CD8-positive, alpha-beta memory T cell (primary cell): ENCODE measurements at regions not wholly inside any gene's neighbourhood (a gene's known extent, or its start where the extent isn't known, plus 50 kb on each side); places are given as distances from the start of the nearest gene placed in this dataset.

Experiments used
- CTCF ChIA-PET: fragments of 350-600 bp; sonication (Branson Sonifier 250); formaldehyde crosslinking; loops from one replicate; lab custom pipeline; 2021; ENCODE audit warnings: antibody characterized with exemption; lab: Charles Lee
- POLR2A ChIA-PET: fragments of 350-600 bp; sonication (Branson Sonifier 250); formaldehyde crosslinking; loops from one replicate; lab custom pipeline; 2021; ENCODE audit warnings: antibody characterized with exemption; lab: Charles Lee
- DNase-seq, 5 donors: peaks; one replicate each; pipeline versions ENCODE4 v3.0.0 to v3.0.0-alpha.2; 2020 to 2022; ENCODE audit warnings: mixed read lengths in 1 of 5
- H3K27ac ChIP-seq: one replicate; pipeline ENCODE4 v1.7.0; 2013; ENCODE audit warnings: low read depth, mild to moderate bottlenecking, low read length, moderate library complexity
- H3K27me3 ChIP-seq: 2 replicates; pipeline ENCODE4 v1.7.0; 2013; ENCODE audit warnings: low read length, mild to moderate bottlenecking; ENCODE audit not compliant: insufficient read depth, poor library complexity, severe bottlenecking
- H3K36me3 ChIP-seq: 2 replicates; pipeline ENCODE4 v1.7.0; 2013; ENCODE audit warnings: mild to moderate bottlenecking, low read length, moderate library complexity; ENCODE audit not compliant: insufficient read depth
- H3K4me1 ChIP-seq: 2 replicates; pipeline ENCODE4 v1.7.0; 2013; ENCODE audit warnings: mild to moderate bottlenecking, low read length, moderate library complexity; ENCODE audit not compliant: insufficient read depth
- H3K4me3 ChIP-seq: 2 replicates; pipeline ENCODE4 v1.7.0; 2013; ENCODE audit warnings: mild to moderate bottlenecking, low read length
- H3K9me3 ChIP-seq: 2 replicates; pipeline ENCODE4 v1.7.0; 2013; ENCODE audit warnings: mild to moderate bottlenecking, low read length
- H3K27ac Mint-ChIP-seq, 8 donors: one replicate each; pipeline ENCODE4 v1.8.0; 2020 to 2021; ENCODE audit warnings: mixed read lengths in 8 of 8, mild to moderate bottlenecking in 6 of 8, inconsistent platforms in 3 of 8, moderate library complexity in 3 of 8
- H3K27me3 Mint-ChIP-seq, 2 donors: one replicate each; pipeline ENCODE4 v1.8.0; 2020 to 2021; ENCODE audit warnings: mixed read lengths in 2 of 2, mild to moderate bottlenecking in 1 of 2, moderate library complexity in 1 of 2
- H3K36me3 Mint-ChIP-seq, 3 donors: one replicate each; pipeline ENCODE4 v1.8.0; 2020 to 2021; ENCODE audit warnings: mixed read lengths in 3 of 3, inconsistent platforms in 1 of 3, mild to moderate bottlenecking in 1 of 3
- H3K4me1 Mint-ChIP-seq, 3 donors: one replicate each; pipeline ENCODE4 v1.8.0; 2020 to 2021; ENCODE audit warnings: mixed read lengths in 3 of 3, inconsistent platforms in 1 of 3, mild to moderate bottlenecking in 1 of 3
- H3K4me3 Mint-ChIP-seq, 7 donors: one replicate each; pipeline ENCODE4 v1.8.0; 2020 to 2021; ENCODE audit warnings: mixed read lengths in 7 of 7, mild to moderate bottlenecking in 6 of 7, moderate library complexity in 4 of 7, inconsistent platforms in 2 of 7
- H3K9me3 Mint-ChIP-seq, 5 donors: one replicate each; pipeline ENCODE4 v1.8.0; 2020 to 2022; ENCODE audit warnings: mixed read lengths in 5 of 5, mild to moderate bottlenecking in 3 of 5, moderate library complexity in 2 of 5, inconsistent platforms in 1 of 5

GRCh38 chr6:140979642-140980091, 1153.1 kb upstream of the GJE1 start:
- no peaks in the 10 kb centered on the region for H3K36me3 Mint-ChIP-seq
- no peak overlapping the region for H3K27ac Mint-ChIP-seq
- no peaks in the 10 kb centered on the region for H3K27me3 Mint-ChIP-seq

GRCh38 chr6:140977403-140977802, 1155.3 kb upstream of the GJE1 start:
- H3K36me3 Mint-ChIP-seq, result no peaks in the 10 kb centered on the region
- ChIA-PET POLR2A (no interaction called here), CTCF (no interaction called here)
- no peaks in the 10 kb centered on the region for H3K4me1 Mint-ChIP-seq
- H3K36me3 ChIP-seq, result no peaks in the 10 kb centered on the region
- H3K27ac ChIP-seq, result no peak overlapping the region
- no peak overlapping the region for H3K27ac Mint-ChIP-seq
- H3K4me3 Mint-ChIP-seq, result no peak overlapping the region
- no peak for DNase-seq
- no peak overlapping the region for H3K4me3 ChIP-seq
- no peaks in the 10 kb centered on the region for H3K27me3 ChIP-seq
- H3K4me1 ChIP-seq, result no peaks in the 10 kb centered on the region
- H3K9me3 Mint-ChIP-seq, result no peaks in the 10 kb centered on the region
- H3K27me3 Mint-ChIP-seq, result no peaks in the 10 kb centered on the region
- H3K9me3 ChIP-seq, result no peaks in the 10 kb centered on the region

More at GRCh38 chr6:140979642-140980091, 1153.1 kb upstream of the GJE1 start:
- no peaks in the 10 kb centered on the region for H3K27me3 ChIP-seq
- H3K4me1 Mint-ChIP-seq, result no peaks in the 10 kb centered on the region
- no peak overlapping the region for H3K27ac ChIP-seq
- no peaks in the 10 kb centered on the region for H3K9me3 Mint-ChIP-seq
- POLR2A ChIA-PET, result no interaction called here
- CTCF ChIA-PET, result no interaction called here
- no peak for DNase-seq
- H3K4me3 ChIP-seq, result no peak overlapping the region
- no peaks in the 10 kb centered on the region for H3K36me3 ChIP-seq
- H3K9me3 ChIP-seq, result no peaks in the 10 kb centered on the region
- H3K4me1 ChIP-seq, result no peaks in the 10 kb centered on the region
- no peak overlapping the region for H3K4me3 Mint-ChIP-seq

GRCh38 chr6:140976806-140977205, 1155.9 kb upstream of the GJE1 start:
- no peaks in the 10 kb centered on the region for H3K4me1 Mint-ChIP-seq
- H3K9me3 Mint-ChIP-seq, result no peaks in the 10 kb centered on the region
- Histone ChIP-seq H3K4me3 (no peak overlapping the region), H3K27ac (no peak overlapping the region), H3K36me3 (no peaks in the 10 kb centered on the region), H3K4me1 (no peaks in the 10 kb centered on the region), H3K9me3 (no peaks in the 10 kb centered on the region), H3K27me3 (no peaks in the 10 kb centered on the region)
- ChIA-PET POLR2A (no interaction called here), CTCF (no interaction called here)
- no peak for DNase-seq
- H3K27ac Mint-ChIP-seq, result no peak overlapping the region
- no peaks in the 10 kb centered on the region for H3K27me3 Mint-ChIP-seq
- no peak overlapping the region for H3K4me3 Mint-ChIP-seq
- no peaks in the 10 kb centered on the region for H3K36me3 Mint-ChIP-seq

GRCh38 chr6:140970485-140970884, 1162.2 kb upstream of the GJE1 start:
- H3K27me3 Mint-ChIP-seq, result no peaks in the 10 kb centered on the region
- ChIA-PET CTCF (no interaction called here), POLR2A (no interaction called here)
- H3K9me3 ChIP-seq, result no peaks in the 10 kb centered on the region
- no peak for DNase-seq
- H3K27me3 ChIP-seq, result no peaks in the 10 kb centered on the region
- no peaks in the 10 kb centered on the region for H3K4me1 Mint-ChIP-seq
- no peaks in the 10 kb centered on the region for H3K36me3 ChIP-seq
- no peak overlapping the region for H3K4me3 Mint-ChIP-seq
- no peak overlapping the region for H3K4me3 ChIP-seq
- H3K9me3 Mint-ChIP-seq, result no peaks in the 10 kb centered on the region
- no peak overlapping the region for H3K27ac Mint-ChIP-seq
- no peaks in the 10 kb centered on the region for H3K36me3 Mint-ChIP-seq
- no peak overlapping the region for H3K27ac ChIP-seq
- H3K4me1 ChIP-seq, result no peaks in the 10 kb centered on the region

- Histone ChIP-seq H3K4me1 (no peaks in the 10 kb centered on the region), H3K36me3 (no peaks in the 10 kb centered on the region), H3K9me3 (no peaks in the 10 kb centered on the region), H3K27ac (no peak overlapping the region), H3K4me3 (no peak overlapping the region), H3K27me3 (no peaks in the 10 kb centered on the region)
- Mint-ChIP-seq H3K36me3 (no peaks in the 10 kb centered on the region), H3K9me3 (no peaks in the 10 kb centered on the region), H3K4me3 (no peak overlapping the region), H3K27ac (no peak overlapping the region), H3K4me1 (no peaks in the 10 kb centered on the region), H3K27me3 (peaks cover 0 to 3% of the 10 kb centered on the region in 2 donors)
- DNase-seq, result no peak
- CTCF ChIA-PET, result no interaction called here
- POLR2A ChIA-PET, result no interaction called here
These were observed 1164.7 kb upstream of the GJE1 start for GRCh38 chr6:140968062-140968461.

GRCh38 chr6:140966676-140967075, 1166.0 kb upstream of the GJE1 start:
- Mint-ChIP-seq H3K9me3 (no peaks in the 10 kb centered on the region), H3K36me3 (no peaks in the 10 kb centered on the region), H3K27ac (no peak overlapping the region), H3K4me3 (no peak overlapping the region), H3K27me3 (peaks cover 0 to 3% of the 10 kb centered on the region in 2 donors), H3K4me1 (no peaks in the 10 kb centered on the region)
- no peaks in the 10 kb centered on the region for H3K4me1 ChIP-seq
- no peak for DNase-seq
- no peaks in the 10 kb centered on the region for H3K36me3 ChIP-seq
- H3K27ac ChIP-seq, result no peak overlapping the region
- H3K9me3 ChIP-seq, result no peaks in the 10 kb centered on the region
- POLR2A ChIA-PET, result no interaction called here
- CTCF ChIA-PET, result no interaction called here
- no peak overlapping the region for H3K4me3 ChIP-seq
- H3K27me3 ChIP-seq, result no peaks in the 10 kb centered on the region

- no peaks in the 10 kb centered on the region for H3K9me3 ChIP-seq
- POLR2A ChIA-PET, result no interaction called here
- no peak for DNase-seq
These were observed 1172.2 kb upstream of the GJE1 start for GRCh38 chr6:140960566-140960965.

GRCh38 chr6:140957386-140957785, 1175.3 kb upstream of the GJE1 start:
- no peak overlapping the region for H3K27ac Mint-ChIP-seq
- Histone ChIP-seq H3K4me3 (no peak overlapping the region), H3K27me3 (no peaks in the 10 kb centered on the region), H3K9me3 (no peaks in the 10 kb centered on the region), H3K27ac (no peak overlapping the region), H3K36me3 (no peaks in the 10 kb centered on the region), H3K4me1 (no peaks in the 10 kb centered on the region)
- no peaks in the 10 kb centered on the region for H3K27me3 Mint-ChIP-seq
- H3K4me3 Mint-ChIP-seq, result no peak overlapping the region
- H3K36me3 Mint-ChIP-seq, result no peaks in the 10 kb centered on the region
- POLR2A ChIA-PET, result no interaction called here
- peaks cover 0 to 2% (median 0%) of the 10 kb centered on the region in 5 donors for H3K9me3 Mint-ChIP-seq
- CTCF ChIA-PET, result no interaction called here
- no peaks in the 10 kb centered on the region for H3K4me1 Mint-ChIP-seq
- DNase-seq, result no peak

More at GRCh38 chr6:140960566-140960965, 1172.2 kb upstream of the GJE1 start:
- no peak overlapping the region for H3K4me3 ChIP-seq
- peaks cover 0 to 3% of the 10 kb centered on the region in 2 donors for H3K27me3 Mint-ChIP-seq
- H3K4me1 Mint-ChIP-seq, result no peaks in the 10 kb centered on the region
- no peaks in the 10 kb centered on the region for H3K36me3 ChIP-seq
- H3K27ac Mint-ChIP-seq, result no peak overlapping the region
- peaks cover 0 to 2% (median 0%) of the 10 kb centered on the region in 5 donors for H3K9me3 Mint-ChIP-seq
- no peaks in the 10 kb centered on the region for H3K27me3 ChIP-seq
- no peak overlapping the region for H3K27ac ChIP-seq
- no peaks in the 10 kb centered on the region for H3K36me3 Mint-ChIP-seq
- CTCF ChIA-PET, result no interaction called here
- H3K4me1 ChIP-seq, result no peaks in the 10 kb centered on the region
- H3K4me3 Mint-ChIP-seq, result no peak overlapping the region
